AG04450 (cell line): ENCODE measurements at regions not wholly inside any gene's neighbourhood (a gene's known extent, or its start where the extent isn't known, plus 50 kb on each side); places are given as distances from the start of the nearest gene placed in this dataset.

Experiments used
- CTCF ChIA-PET: fragments of 300-600, 350-600 bp; formaldehyde crosslinking; extraction: SDS; loops from one replicate; lab custom pipeline; 2022; ENCODE audit warnings: antibody characterized with exemption, inconsistent platforms; lab: Charles Lee
- POLR2A ChIA-PET: fragments of 350-600 bp; formaldehyde crosslinking; extraction: SDS; loops from one replicate; lab custom pipeline; 2021; ENCODE audit warnings: antibody characterized with exemption, inconsistent platforms; lab: Yijun Ruan, JAX
- DNase-seq: peaks from one replicate; pipeline ENCODE4 v3.0.0-alpha.2; 2011; ENCODE audit warnings: low read depth, low spot score
- H3K27ac ChIP-seq: one replicate; pipeline ENCODE4 v1.5.1; 2012; ENCODE audit warnings: low read depth, low read length, control low read depth
- H3K27me3 ChIP-seq: one replicate; pipeline ENCODE4 v1.6.0; 2012; ENCODE audit warnings: low read length; ENCODE audit not compliant: control insufficient read depth, insufficient read depth
- H3K4me3 ChIP-seq: 2 replicates; pipeline ENCODE4 v1.5.1; 2011; ENCODE audit warnings: mild to moderate bottlenecking, low read depth, low read length, control low read depth
- H3K9me3 ChIP-seq: 2 replicates; pipeline ENCODE4 v1.5.1; 2012; ENCODE audit warnings: low read length; ENCODE audit not compliant: control insufficient read depth, insufficient read depth
- CTCF ChIP-seq: IDR thresholded peaks from 2 replicates; pipeline ENCODE4 v1.5.1; 2011; ENCODE audit warnings: low read depth, low read length, control low read depth, inconsistent platforms

DNA sequence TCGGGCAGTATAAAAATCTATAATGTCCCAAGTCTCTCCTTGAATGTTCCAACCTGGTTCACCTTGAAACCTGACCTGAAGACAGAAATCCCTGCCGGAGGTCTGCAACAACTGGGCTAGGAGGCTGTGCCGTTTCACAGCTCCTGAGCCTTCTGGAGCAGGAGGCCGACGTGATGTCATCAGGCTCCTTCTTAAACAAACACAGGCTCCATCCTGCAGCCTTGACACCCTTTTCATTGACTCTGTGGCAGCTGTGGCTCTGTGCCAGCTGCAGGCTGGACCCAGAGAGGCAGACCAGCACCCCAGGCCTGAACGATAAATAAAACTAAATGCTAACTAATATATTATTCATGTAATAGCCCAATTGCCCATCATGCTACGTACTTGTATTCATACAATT, 483.9 kb downstream of the CD83 start:
- no peak for TF ChIP-seq CTCF
- POLR2A ChIA-PET = no interaction called here
- Histone ChIP-seq H3K9me3 (peaks cover 1% of the 10 kb centered on the region; the same call in 1 of the 2 replicates), H3K27me3 (peaks cover 2% of the 10 kb centered on the region), H3K27ac (no peak overlapping the region), H3K4me3 (no peak overlapping the region)
- CTCF ChIA-PET = no interaction called here
- DNase-seq = no peak

- H3K9me3 ChIP-seq = no peaks in the 10 kb centered on the region
- H3K27ac ChIP-seq = no peak overlapping the region
- CTCF ChIA-PET = no interaction called here
- DNase-seq = no peak
- no peak overlapping the region for H3K4me3 ChIP-seq
- peaks cover 2% of the 10 kb centered on the region for H3K27me3 ChIP-seq
- POLR2A ChIA-PET = no interaction called here
- TF ChIP-seq CTCF = no peak
These were observed 488.8 kb downstream of the CD83 start for GRCh38 chr6:14606353-14606752.

- Histone ChIP-seq H3K27me3 (peaks cover 2% of the 10 kb centered on the region), H3K4me3 (no peak overlapping the region), H3K9me3 (no peaks in the 10 kb centered on the region), H3K27ac (no peak overlapping the region)
- ChIA-PET POLR2A (no interaction called here), CTCF (no interaction called here)
- DNase-seq = no peak
- no peak for TF ChIP-seq CTCF
These were observed 492.6 kb downstream of the CD83 start for GRCh38 chr6:14610141-14610540.

DNA sequence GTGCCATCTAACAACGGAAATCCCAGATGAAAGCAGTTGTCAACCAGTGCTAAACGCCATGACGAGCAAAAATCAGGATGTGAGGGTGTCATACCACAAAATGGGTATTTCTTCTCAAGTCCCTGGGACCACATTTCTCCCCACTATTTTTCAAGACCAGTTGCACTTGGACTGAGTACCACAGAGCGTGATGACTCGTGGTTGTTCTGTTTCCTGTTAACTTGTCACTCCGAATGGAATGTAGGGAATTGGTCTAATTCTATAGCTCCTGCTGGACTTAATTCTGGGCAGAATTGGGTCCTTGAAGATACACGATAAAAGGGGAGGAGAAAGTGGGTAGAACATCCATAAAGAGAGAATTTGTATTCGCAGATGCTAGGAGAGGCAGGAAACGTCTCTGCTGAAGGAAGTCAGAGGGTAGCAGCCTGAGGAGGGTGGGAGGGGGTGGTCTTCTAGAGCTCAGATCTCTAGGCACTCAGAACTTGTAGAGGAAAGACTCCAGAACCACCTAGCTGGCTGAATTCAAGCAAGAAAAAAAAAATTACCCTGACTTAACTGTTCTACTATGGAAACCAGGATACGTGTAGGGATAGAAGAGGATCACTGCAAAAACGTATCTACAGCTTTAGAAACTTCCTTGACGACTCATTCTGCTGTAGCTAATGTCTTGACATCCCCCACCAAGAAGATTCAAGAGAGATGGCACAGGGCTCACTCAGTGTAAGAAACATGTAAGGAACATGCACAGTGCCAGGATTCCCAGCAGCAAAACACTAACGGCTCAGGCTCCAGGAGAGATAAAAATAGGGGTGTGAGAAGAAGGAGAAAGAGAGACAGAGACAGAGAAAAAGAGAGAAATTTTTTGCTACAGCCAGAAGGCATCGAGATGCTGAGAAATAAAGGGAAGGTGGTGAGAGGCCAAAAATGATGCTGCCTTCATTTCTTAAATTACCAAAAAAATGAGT, 494.7 kb downstream of the CD83 start:
- Histone ChIP-seq H3K4me3 (no peak overlapping the region), H3K9me3 (no peaks in the 10 kb centered on the region), H3K27ac (no peak overlapping the region), H3K27me3 (no peaks in the 10 kb centered on the region)
- peak; percentile 15 for DNase-seq
- TF ChIP-seq CTCF = no peak
- ChIA-PET POLR2A (no interaction called here), CTCF (no interaction called here)

GRCh38 chr6:14614631-14615030, 497.1 kb downstream of the CD83 start:
- no peak overlapping the region for H3K4me3 ChIP-seq
- no peak for TF ChIP-seq CTCF
- H3K27me3 ChIP-seq = no peaks in the 10 kb centered on the region
- no peak for DNase-seq
- CTCF ChIA-PET = no interaction called here
- H3K27ac ChIP-seq = no peak overlapping the region
- POLR2A ChIA-PET = no interaction called here
- H3K9me3 ChIP-seq = no peaks in the 10 kb centered on the region
